Rectal smooth muscle tissue (tissue), 1 donor: ENCODE measurements at regions not wholly inside any gene's neighbourhood (a gene's known extent, or its start where the extent isn't known, plus 50 kb on each side); places are given as distances from the start of the nearest gene placed in this dataset.

ENCODE experiments used
- H3K27ac ChIP-seq: one replicate; pipeline ENCODE4 v1.7.0; 2013; ENCODE audit warnings: low read depth, low read length, inconsistent platforms
- H3K27me3 ChIP-seq: one replicate; pipeline ENCODE4 v1.7.0; 2013; ENCODE audit warnings: low read length; ENCODE audit not compliant: control insufficient read depth, insufficient read depth
- H3K36me3 ChIP-seq: one replicate; pipeline ENCODE4 v1.7.0; 2013; ENCODE audit warnings: low read length; ENCODE audit not compliant: control insufficient read depth, insufficient read depth
- H3K4me1 ChIP-seq: one replicate; pipeline ENCODE4 v1.7.0; 2013; ENCODE audit warnings: low read length; ENCODE audit not compliant: control insufficient read depth, insufficient read depth
- H3K4me3 ChIP-seq: one replicate; pipeline ENCODE4 v1.7.0; 2013; ENCODE audit warnings: low read length
- H3K9ac ChIP-seq: one replicate; pipeline ENCODE4 v1.7.0; 2013; ENCODE audit warnings: low read length

DNA sequence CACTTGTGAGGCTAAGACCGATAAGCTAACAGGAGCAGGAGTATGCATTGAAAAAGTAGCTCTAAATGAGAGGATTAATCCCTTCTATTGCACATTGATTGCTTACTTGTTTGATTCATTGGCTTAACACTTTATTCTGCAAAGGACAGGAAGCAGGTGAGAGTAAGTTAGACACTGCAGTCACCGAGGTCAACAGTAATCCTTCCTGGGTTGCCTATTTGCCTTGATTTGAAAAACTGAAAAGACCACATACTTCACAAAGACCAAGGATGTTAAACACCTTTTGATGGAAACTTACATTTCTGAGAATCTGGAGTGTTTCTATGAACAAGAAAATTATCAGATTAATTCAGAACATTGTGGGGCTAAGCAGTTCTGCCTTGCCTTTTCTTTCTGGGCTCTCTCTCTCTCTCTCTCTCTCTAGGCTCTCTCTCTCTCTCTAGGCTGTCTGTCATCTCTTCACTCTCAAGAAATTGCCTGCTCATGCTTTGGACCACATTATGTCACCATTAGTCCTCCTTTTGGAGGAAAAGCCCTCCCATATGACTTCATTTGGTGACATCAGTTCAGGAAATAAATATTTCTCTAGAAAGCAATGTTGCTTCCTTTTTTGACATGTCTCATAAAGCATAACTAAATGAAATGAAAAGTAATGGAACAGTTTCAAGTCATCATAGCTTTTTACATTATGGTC lies 103.8 kb downstream of the TNFSF18 start:
- Histone ChIP-seq H3K4me1 (no peaks in the 10 kb centered on the region), H3K9ac (no peak overlapping the region), H3K4me3 (no peak overlapping the region)

DNA sequence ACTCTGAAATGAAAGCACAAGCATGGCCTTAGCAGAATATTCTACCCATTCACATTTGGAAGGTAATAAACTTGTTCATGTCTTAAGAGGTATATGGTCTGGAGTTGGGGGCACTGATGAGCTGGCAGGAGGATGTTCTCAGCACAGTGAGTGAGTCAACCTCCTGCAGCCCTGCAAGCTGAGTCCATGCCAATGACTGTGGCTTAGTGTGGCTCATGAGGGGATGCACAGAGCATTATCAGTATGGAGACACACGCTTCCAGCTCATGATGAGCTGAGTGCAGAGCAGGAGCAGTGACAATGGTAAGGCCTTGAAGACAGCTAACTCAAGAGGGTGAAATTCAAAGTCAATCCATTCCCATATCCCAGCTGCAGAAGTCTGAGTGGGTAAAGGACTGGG lies 102.3 kb downstream of the TNFSF18 start:
- no peaks in the 10 kb centered on the region for H3K4me1 ChIP-seq
- no peak overlapping the region for H3K9ac ChIP-seq
- H3K4me3 ChIP-seq = no peak overlapping the region
- no peak overlapping the region for H3K27ac ChIP-seq
- H3K27me3 ChIP-seq = no peaks in the 10 kb centered on the region
- no peaks in the 10 kb centered on the region for H3K36me3 ChIP-seq

More for the DNA sequence above, 103.8 kb downstream of the TNFSF18 start:
- Histone ChIP-seq H3K36me3 (no peaks in the 10 kb centered on the region), H3K27me3 (no peaks in the 10 kb centered on the region), H3K27ac (no peak overlapping the region)

DNA sequence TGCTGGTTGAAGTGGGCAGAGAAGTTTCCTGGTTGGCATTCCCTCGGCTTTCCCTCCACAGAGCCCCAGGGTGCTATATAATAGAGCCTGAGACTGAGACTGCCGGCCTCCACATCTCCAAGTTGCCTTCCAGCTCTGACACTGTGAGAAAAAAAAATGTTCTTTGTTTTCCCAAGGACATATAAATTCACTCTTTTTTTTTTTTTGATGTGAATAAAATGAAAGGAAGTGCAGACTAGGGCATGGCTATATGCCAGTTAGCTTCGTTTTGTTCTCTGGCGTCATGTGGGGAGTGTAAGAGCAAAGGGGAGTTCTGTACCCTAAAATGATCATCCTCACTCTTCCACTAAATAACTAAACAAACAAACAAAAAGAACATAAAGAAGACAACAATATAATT lies 101.6 kb downstream of the TNFSF18 start:
- no peak overlapping the region for H3K9ac ChIP-seq
- H3K27ac ChIP-seq = no peak overlapping the region
- H3K4me3 ChIP-seq = no peak overlapping the region
- no peaks in the 10 kb centered on the region for H3K4me1 ChIP-seq
- no peaks in the 10 kb centered on the region for H3K27me3 ChIP-seq
- H3K36me3 ChIP-seq = no peaks in the 10 kb centered on the region

DNA sequence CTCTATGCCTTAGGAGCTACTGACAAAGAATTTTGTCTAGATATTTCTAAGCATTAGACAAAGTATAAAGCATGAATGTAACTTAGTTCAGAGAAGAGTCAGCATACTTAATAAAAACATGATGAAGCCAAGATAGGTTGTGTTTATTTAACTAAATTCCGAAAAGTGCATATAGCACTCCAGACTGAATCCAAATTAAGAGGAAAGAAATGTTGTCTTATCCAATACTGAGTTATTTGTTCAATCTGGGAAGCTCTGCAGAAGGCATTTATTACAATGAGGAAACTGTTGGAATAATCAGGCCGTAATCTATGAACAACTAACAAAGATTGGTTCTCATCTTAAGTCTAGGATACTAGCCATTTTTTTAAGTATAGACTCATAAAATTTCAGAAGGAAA lies 100.2 kb downstream of the TNFSF18 start:
- Histone ChIP-seq H3K27ac (no peak overlapping the region), H3K4me3 (no peak overlapping the region), H3K9ac (no peak overlapping the region), H3K27me3 (no peaks in the 10 kb centered on the region), H3K36me3 (no peaks in the 10 kb centered on the region), H3K4me1 (no peaks in the 10 kb centered on the region)

DNA sequence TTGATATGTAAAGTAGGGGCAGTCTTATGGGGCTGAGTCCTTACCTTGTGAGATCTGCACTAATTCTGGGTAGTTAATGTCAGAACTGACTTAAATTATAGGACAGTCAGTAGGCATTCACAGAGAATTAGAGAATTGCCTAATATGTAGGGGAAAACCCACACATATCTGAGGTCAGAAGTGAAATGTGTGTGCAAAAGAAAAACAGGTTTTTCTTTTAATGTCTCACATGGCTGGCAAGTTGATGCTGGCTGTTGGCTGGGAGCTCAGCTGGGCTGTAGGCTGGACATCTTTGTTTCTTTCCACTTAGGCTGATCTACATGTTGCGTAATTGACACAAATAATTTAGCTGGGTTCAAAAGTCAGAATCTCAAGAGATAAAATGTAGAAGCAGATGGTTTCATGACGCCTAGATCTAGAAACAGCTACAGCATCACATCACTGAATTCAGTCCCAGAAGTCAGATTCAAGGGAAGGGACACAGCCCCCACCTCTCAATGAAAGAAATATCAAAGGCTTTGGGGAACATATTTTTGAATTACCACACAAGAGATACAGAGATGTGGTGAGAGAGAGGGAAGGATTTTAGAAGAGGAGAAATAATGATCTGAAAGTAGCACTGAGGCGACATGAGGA lies 98.9 kb downstream of the TNFSF18 start:
- Histone ChIP-seq H3K4me1 (no peaks in the 10 kb centered on the region), H3K9ac (no peak overlapping the region), H3K27ac (no peak overlapping the region), H3K27me3 (no peaks in the 10 kb centered on the region), H3K4me3 (no peak overlapping the region), H3K36me3 (no peaks in the 10 kb centered on the region)

DNA sequence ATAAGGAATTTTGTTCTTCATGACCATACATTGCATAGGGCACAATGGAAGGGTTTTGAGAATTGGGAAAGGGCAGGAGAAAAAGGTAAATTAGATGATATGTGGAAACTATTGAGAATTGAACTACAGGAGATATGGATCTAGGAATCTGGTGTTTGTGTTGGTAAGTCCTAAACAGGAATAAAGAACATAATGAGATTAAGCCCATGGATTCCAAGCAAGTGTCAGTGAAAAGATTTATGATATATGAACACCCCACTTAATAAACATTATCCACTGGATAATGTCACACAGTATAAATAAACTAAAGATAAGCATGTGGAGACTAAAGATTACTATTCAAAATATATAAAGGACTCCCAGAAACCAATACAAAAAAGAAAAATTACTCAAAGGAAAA lies 98.2 kb downstream of the TNFSF18 start:
- Histone ChIP-seq H3K27me3 (no peaks in the 10 kb centered on the region), H3K36me3 (no peaks in the 10 kb centered on the region), H3K4me1 (no peaks in the 10 kb centered on the region), H3K9ac (no peak overlapping the region), H3K27ac (no peak overlapping the region), H3K4me3 (no peak overlapping the region)

DNA sequence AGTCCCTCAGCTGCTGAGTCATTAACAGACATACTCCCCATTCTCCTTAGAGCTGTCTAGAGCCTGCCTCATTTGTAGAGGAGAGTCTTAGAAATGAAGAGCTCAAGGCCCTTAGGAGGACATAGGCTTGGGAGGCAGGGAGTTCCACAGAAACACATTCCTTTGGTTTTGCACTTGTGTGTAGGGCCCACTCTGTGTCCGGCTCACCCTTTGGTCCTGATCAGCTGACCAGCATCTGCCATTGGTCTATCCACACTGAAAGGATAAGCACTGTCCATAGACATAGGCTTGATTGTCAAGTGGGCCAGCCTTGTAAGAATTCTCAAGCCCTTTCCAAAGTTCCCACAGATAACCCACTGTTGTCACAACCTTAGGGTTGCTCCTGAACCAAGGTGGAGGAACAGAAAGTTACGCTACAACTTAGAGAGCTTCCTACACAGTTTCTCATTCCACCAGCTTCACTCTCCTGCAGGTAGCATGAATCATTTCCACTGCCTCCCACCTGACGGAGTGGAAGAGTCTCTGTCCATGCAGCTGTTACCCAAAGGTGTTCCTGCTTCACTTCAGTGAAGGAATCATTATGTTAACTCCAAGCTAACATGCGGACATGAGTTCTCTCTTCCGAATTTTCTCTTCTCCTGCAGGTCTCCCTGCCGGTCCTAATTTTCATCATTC lies 96.1 kb downstream of the TNFSF18 start:
- no peaks in the 10 kb centered on the region for H3K36me3 ChIP-seq
- no peaks in the 10 kb centered on the region for H3K27me3 ChIP-seq
- H3K27ac ChIP-seq = no peak overlapping the region
- H3K4me3 ChIP-seq = no peak overlapping the region
- no peaks in the 10 kb centered on the region for H3K4me1 ChIP-seq
- H3K9ac ChIP-seq = no peak overlapping the region

DNA sequence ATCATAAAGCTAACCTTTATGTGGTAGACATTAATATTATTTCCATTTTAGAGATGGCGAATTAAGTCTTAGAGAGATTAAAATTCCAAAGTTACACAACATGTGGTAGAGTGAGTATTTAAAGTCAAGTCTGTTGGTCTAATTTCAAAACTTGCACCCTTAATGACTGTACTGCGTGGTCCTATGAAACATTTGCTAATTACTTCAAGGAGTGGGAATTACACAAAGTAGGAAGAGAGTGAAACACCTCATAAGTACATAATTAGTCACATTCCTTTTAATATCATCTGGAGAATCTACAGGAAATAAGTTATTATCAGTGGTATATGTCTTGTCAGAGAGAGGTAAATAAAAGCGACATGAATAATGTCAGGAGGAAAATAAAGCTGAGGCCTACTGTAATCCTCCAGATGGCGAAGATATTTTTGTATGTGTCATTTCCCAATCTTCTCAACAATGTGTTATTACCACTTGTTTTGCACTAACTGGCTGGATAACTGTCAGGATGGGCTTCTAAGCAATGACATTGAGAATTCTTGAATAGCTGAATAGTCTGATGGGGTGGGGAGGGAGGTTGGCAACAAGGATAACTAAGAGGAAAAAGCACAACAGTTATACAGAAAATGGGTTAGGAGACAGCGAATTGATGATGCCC lies 95.5 kb downstream of the TNFSF18 start:
- Histone ChIP-seq H3K27ac (no peak overlapping the region), H3K27me3 (no peaks in the 10 kb centered on the region), H3K4me3 (no peak overlapping the region), H3K36me3 (no peaks in the 10 kb centered on the region), H3K4me1 (no peaks in the 10 kb centered on the region), H3K9ac (no peak overlapping the region)

DNA sequence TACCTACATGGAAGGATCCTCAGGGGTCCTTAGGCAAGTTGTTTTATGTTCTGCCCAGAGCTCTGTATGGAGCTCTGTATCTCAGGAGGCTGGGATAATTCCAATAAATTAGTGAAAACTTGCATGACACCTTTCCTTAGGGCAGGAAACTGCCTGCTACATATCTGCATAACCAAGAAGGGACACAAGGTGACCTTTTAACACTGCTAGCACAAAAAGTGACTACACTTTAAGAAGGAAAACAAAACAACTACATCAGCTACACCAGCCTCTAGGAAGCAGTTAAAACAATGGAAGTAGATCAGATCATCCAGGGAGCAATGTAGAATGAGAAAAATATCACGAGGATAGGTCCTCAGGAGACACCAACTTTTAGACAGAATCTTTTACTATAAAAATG lies 93.9 kb downstream of the TNFSF18 start:
- H3K9ac ChIP-seq = no peak overlapping the region
- peaks cover 3% of the 10 kb centered on the region for H3K4me1 ChIP-seq
- H3K4me3 ChIP-seq = no peak overlapping the region
- H3K27ac ChIP-seq = no peak overlapping the region
- H3K36me3 ChIP-seq = no peaks in the 10 kb centered on the region
- H3K27me3 ChIP-seq = no peaks in the 10 kb centered on the region

DNA sequence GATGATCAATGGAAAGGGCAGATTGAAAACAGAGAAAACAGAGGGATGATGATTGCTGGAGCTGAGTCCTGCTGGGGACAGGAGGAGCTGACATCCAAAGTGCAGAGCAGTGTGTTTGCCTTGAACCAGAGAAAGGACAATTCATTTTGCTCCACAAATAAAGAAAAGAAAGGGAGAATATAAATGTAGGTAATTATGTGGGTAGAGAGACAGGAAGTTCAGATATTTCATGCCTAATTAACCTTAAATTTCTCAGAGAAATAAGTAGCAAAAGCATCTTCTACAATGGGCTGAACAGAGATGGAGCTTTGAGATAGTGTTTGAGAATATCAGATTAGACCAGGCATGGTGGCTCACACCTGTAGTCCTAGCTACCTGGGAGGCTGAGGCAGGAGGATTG lies 93.2 kb downstream of the TNFSF18 start:
- Histone ChIP-seq H3K9ac (no peak overlapping the region), H3K27ac (no peak overlapping the region), H3K4me1 (peaks cover 3% of the 10 kb centered on the region), H3K36me3 (no peaks in the 10 kb centered on the region), H3K27me3 (no peaks in the 10 kb centered on the region), H3K4me3 (no peak overlapping the region)

DNA sequence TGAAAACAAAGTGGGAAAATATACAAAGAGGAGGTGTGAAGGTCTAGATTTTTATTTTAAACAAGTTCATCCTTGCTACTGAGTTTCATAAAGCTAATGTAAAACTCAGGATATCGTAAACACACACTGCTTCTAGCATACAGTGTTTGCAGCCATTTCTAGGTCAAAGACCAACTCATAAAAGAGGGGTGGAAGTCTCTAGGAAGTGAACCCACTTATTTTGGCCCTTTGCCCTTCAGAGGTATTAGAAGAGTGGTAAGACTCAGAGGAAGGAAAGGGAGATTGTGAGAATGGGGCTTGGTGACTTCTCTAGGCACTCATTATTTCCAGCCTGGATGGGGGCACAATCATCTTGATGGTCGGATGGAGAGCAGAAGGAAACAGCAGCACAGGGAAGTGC lies 91.2 kb downstream of the TNFSF18 start:
- H3K27ac ChIP-seq = no peak overlapping the region
- H3K36me3 ChIP-seq = no peaks in the 10 kb centered on the region
- no peak overlapping the region for H3K4me3 ChIP-seq
- no peaks in the 10 kb centered on the region for H3K27me3 ChIP-seq
- no peak overlapping the region for H3K9ac ChIP-seq
- peaks cover 3% of the 10 kb centered on the region for H3K4me1 ChIP-seq

DNA sequence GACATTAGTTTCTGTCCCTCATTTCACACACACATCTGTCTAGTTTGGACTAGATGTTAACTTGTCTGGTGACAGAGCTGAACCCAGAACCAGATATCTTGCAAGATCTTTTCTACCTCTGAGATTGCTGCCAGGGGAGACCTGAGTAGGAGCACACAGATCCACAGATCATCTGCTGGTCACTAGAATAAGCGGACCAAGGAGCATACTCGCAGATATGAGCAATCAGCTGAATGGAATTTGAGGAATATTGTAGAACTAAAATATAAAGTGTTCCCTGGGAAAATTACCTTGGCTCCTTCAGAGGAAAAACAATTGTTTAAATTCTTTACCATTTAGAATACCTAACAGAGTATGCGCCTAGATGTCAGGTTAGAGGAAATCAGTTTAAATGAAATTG lies 90.7 kb downstream of the TNFSF18 start:
- H3K4me3 ChIP-seq = no peak overlapping the region
- no peaks in the 10 kb centered on the region for H3K27me3 ChIP-seq
- no peaks in the 10 kb centered on the region for H3K36me3 ChIP-seq
- H3K9ac ChIP-seq = no peak overlapping the region
- no peak overlapping the region for H3K27ac ChIP-seq
- peaks cover 3% of the 10 kb centered on the region for H3K4me1 ChIP-seq
